HCT116 (cell line): ENCODE measurements at regions not wholly inside any gene's neighbourhood (a gene's known extent, or its start where the extent isn't known, plus 50 kb on each side); places are given as distances from the start of the nearest gene placed in this dataset.

Source experiments
- ELF1 ChIP-seq: IDR thresholded peaks from 2 replicates; pipeline ENCODE4 v1.6.1; 2012; ENCODE audit warnings: low read depth, borderline replicate concordance
- FOSL1 ChIP-seq: IDR thresholded peaks from 2 replicates; pipeline ENCODE4 v1.6.1; 2012; ENCODE audit warnings: low read depth
- JUND ChIP-seq: IDR thresholded peaks from 2 replicates; pipeline ENCODE4 v1.6.1; 2012
- RAD21 ChIP-seq: IDR thresholded peaks from 2 replicates; pipeline ENCODE4 v1.6.1; 2012; ENCODE audit warnings: low read depth, mild to moderate bottlenecking
- SP1 ChIP-seq: IDR thresholded peaks from 2 replicates; pipeline ENCODE4 v1.6.1; 2012; ENCODE audit warnings: low read depth
- TCF7L2 ChIP-seq: IDR thresholded peaks from 2 replicates; pipeline ENCODE4 v1.7.0; 2011; ENCODE audit warnings: borderline replicate concordance, inconsistent platforms; ENCODE audit not compliant: insufficient read depth, insufficient read length; ENCODE audit errors: extremely low read depth
- ZFX ChIP-seq: fragments of 450-650 bp; IDR thresholded peaks from 2 replicates; pipeline ENCODE4 v1.6.1; 2017
- TF ChIP-seq, protein P1 (sequence below): IDR thresholded peaks from 2 replicates; pipeline ENCODE4 v1.6.1; 2012
- TF ChIP-seq, protein P2 (sequence below): IDR thresholded peaks from 2 replicates; pipeline ENCODE4 v1.6.1; 2012

DNA sequence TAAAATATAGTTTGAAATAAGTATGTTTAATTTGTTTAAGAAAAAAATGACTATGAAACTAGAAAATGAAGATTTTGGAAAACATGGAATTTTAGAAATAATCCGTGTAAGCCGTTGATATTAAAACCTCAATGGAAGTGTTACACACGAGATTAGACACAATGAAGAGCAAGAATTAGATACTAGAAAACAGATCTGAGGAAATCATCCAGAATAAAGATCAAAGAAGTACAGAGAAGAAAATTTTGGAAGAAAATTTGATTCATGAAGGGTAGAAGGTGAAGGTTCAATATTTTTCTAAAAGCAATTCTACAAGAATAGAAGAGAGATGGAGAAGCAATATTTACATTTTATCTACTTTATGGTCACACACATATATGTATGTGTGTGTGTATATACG lies 52.5 kb upstream of the SATB1 start (continued):
- no peak for TF ChIP-seq RAD21
- TF ChIP-seq FOSL1 = no peak
- TF ChIP-seq ELF1 = no peak
- TF ChIP-seq, protein P1, sequence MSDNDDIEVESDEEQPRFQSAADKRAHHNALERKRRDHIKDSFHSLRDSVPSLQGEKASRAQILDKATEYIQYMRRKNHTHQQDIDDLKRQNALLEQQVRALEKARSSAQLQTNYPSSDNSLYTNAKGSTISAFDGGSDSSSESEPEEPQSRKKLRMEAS = no peak
- TF ChIP-seq ZFX = no peak
- no peak for TF ChIP-seq TCF7L2
- no peak for TF ChIP-seq JUND
- no peak for TF ChIP-seq SP1
- TF ChIP-seq, protein P2, sequence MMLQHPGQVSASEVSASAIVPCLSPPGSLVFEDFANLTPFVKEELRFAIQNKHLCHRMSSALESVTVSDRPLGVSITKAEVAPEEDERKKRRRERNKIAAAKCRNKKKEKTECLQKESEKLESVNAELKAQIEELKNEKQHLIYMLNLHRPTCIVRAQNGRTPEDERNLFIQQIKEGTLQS = no peak
